Mesenchymal stem cell (in vitro differentiated cells and primary cell): ENCODE measurements at regions not wholly inside any gene's neighbourhood (a gene's known extent, or its start where the extent isn't known, plus 50 kb on each side); places are given as distances from the start of the nearest gene placed in this dataset.

Experiments used
- DNase-seq: peaks from one replicate; pipeline ENCODE4 v3.0.0-alpha.2; 2013
- H2AFZ ChIP-seq: one replicate; pipeline ENCODE4 v1.6.1; 2013; ENCODE audit warnings: low read depth, mild to moderate bottlenecking, control low read depth, inconsistent platforms, low read length, moderate library complexity
- H2AK5ac ChIP-seq: 2 replicates; pipeline ENCODE4 v1.6.1; 2013; ENCODE audit warnings: low read length, moderate library complexity, mild to moderate bottlenecking, inconsistent platforms; ENCODE audit not compliant: severe bottlenecking
- H2BK120ac ChIP-seq: one replicate; pipeline ENCODE4 v1.6.1; 2013; ENCODE audit warnings: low read depth, mild to moderate bottlenecking, inconsistent platforms, low read length, moderate library complexity
- H2BK12ac ChIP-seq, 2 experiments: one replicate each; pipeline ENCODE4 v1.6.1; 2013; ENCODE audit warnings: inconsistent platforms in 2 of 2, low read length in 2 of 2, mild to moderate bottlenecking in 2 of 2, moderate library complexity in 2 of 2, control low read depth in 1 of 2
- H2BK15ac ChIP-seq: one replicate; pipeline ENCODE4 v1.6.1; 2013; ENCODE audit warnings: mild to moderate bottlenecking, low read depth, inconsistent platforms; ENCODE audit not compliant: poor library complexity, severe bottlenecking
- H2BK5ac ChIP-seq: 2 replicates; pipeline ENCODE4 v1.6.1; 2013; ENCODE audit warnings: low read depth, mild to moderate bottlenecking, low read length, control low read depth, inconsistent platforms; ENCODE audit not compliant: poor library complexity, severe bottlenecking
- H3K14ac ChIP-seq, 2 experiments: one replicate each; pipeline ENCODE4 v1.6.1; 2013; ENCODE audit warnings: inconsistent platforms in 2 of 2, low read length in 2 of 2, control low read depth in 1 of 2, mild to moderate bottlenecking in 1 of 2, moderate library complexity in 1 of 2
- H3K18ac ChIP-seq, 2 experiments: one replicate each; pipeline ENCODE4 v1.6.1; 2013; ENCODE audit warnings: inconsistent platforms in 2 of 2, low read length in 2 of 2, control low read depth in 1 of 2, low read depth in 1 of 2, mild to moderate bottlenecking in 1 of 2
- H3K23ac ChIP-seq, 2 experiments: one replicate each; pipeline ENCODE4 v1.6.1; 2013; ENCODE audit warnings: inconsistent platforms in 2 of 2, low read length in 2 of 2, mild to moderate bottlenecking in 2 of 2, moderate library complexity in 2 of 2, control low read depth in 1 of 2
- H3K27ac ChIP-seq: 2 replicates; pipeline ENCODE4 v1.5.1; 2013; ENCODE audit warnings: mild to moderate bottlenecking, moderate library complexity, low read length, control low read depth, inconsistent platforms; ENCODE audit not compliant: poor library complexity, severe bottlenecking
- H3K27me3 ChIP-seq, 2 experiments: 2 replicates each; pipeline versions ENCODE4 v1.6.1 to v1.7.0; 2013; ENCODE audit warnings: low read length in 2 of 2, mild to moderate bottlenecking in 2 of 2, moderate library complexity in 2 of 2, control low read depth in 1 of 2, inconsistent platforms in 1 of 2; ENCODE audit not compliant: control insufficient read depth in 1 of 2, insufficient read depth in 1 of 2
- H3K36me3 ChIP-seq, 2 experiments: 2 replicates each; pipeline versions ENCODE4 v1.6.1 to v1.7.0; 2013; ENCODE audit warnings: low read length in 2 of 2, control low read depth in 1 of 2, inconsistent platforms in 1 of 2, low read depth in 1 of 2, mild to moderate bottlenecking in 1 of 2; ENCODE audit not compliant: insufficient read depth in 2 of 2, control insufficient read depth in 1 of 2
- H3K4ac ChIP-seq, 2 experiments: one replicate each; pipeline ENCODE4 v1.6.1; 2013; ENCODE audit warnings: inconsistent platforms in 2 of 2, low read length in 2 of 2, mild to moderate bottlenecking in 2 of 2, moderate library complexity in 2 of 2, control low read depth in 1 of 2, low read depth in 1 of 2
- H3K4me1 ChIP-seq: 2 replicates; pipeline ENCODE4 v1.6.1; 2013; ENCODE audit warnings: low read depth, low read length, control low read depth; ENCODE audit not compliant: control insufficient read depth, insufficient read depth
- H3K4me2 ChIP-seq: 2 replicates; pipeline ENCODE4 v1.6.1; 2013; ENCODE audit warnings: low read length, mild to moderate bottlenecking, inconsistent platforms; ENCODE audit not compliant: poor library complexity, severe bottlenecking
- H3K4me3 ChIP-seq, 2 experiments: 2 replicates each; pipeline versions ENCODE4 v1.5.1 to v1.7.0; 2013; ENCODE audit warnings: low read length in 2 of 2, mild to moderate bottlenecking in 2 of 2, control low read depth in 1 of 2, low read depth in 1 of 2; ENCODE audit not compliant: insufficient read depth in 1 of 2
- H3K79me1 ChIP-seq: replicated peaks from 2 replicates; pipeline ENCODE4 v1.6.1; 2013; ENCODE audit warnings: mild to moderate bottlenecking, control low read depth, low read length, inconsistent platforms; ENCODE audit not compliant: poor library complexity, severe bottlenecking
- H3K9ac ChIP-seq: 2 replicates; pipeline ENCODE4 v1.7.0; 2013; ENCODE audit warnings: mild to moderate bottlenecking, low read length, moderate library complexity
- H3K9me3 ChIP-seq: 2 replicates; pipeline ENCODE4 v1.7.0; 2013; ENCODE audit warnings: mild to moderate bottlenecking, low read length; ENCODE audit not compliant: control insufficient read depth
- H4K8ac ChIP-seq: one replicate; pipeline ENCODE4 v1.6.1; 2013; ENCODE audit warnings: inconsistent platforms, mild to moderate bottlenecking, low read length, moderate library complexity
- H4K91ac ChIP-seq: one replicate; pipeline ENCODE4 v1.6.1; 2013; ENCODE audit warnings: mild to moderate bottlenecking, low read length, inconsistent platforms
- WGBS: methylation state at CpG from one replicate; pipeline ENCODE4 v1.1.7; 2013; ENCODE audit warnings: mixed read lengths; 5-methylcytosine and 5-hydroxymethylcytosine counted together

DNA sequence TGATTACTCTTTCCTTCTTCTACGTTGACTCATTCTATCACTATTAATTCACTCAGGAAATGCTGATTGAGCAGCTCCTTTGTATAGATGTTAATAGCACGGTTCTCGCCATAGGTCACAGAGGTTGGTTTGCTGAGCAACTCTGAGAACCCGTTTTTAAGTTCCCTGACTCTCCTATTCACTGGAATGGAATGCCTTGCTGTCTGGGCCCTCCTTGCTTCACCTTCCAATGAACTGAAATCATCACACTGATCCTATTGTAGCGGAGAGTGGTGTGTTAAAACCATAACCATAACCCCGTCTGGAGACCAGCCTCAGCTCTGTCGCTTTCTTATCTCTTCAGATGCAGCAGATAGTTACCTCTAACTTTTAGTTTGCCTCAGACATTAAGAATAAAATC lies 323.6 kb downstream of the GABRB3 start:
- DNase-seq: no peak
- WGBS: 42% methylated on average over 7 of the region's 7 CpGs

DNA sequence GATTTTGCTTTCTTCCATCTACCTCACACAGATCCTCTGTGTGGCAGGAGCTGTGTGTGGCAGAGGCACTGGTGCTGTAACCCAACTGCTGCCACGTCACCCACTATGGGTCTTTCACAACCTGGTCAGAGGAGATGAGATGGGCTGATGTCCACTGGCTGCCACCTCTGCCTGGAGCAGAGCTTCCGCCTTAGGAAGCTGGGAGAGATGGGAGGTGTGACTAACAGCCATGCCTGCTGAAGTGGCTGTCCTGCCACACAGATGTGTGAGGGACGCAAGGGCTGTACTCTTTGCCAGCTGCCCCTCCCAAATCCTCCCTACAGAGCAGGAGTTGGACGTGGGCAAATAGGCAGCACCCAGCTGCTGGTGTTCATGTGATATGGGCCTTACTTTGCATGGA lies 329.5 kb downstream of the GABRB3 start:
- Histone ChIP-seq H2BK5ac (no peak overlapping the region), H3K9me3 (peaks cover 9% of the 10 kb centered on the region), H3K27ac (no peak overlapping the region), H3K4me3 (no peak overlapping the region), H2BK15ac (no peak overlapping the region), H2BK12ac (no peak overlapping the region), H3K4ac (no peak overlapping the region), H3K27me3 (no peaks in the 10 kb centered on the region), H2AFZ (no peak overlapping the region), H4K8ac (no peak overlapping the region), H3K4me2 (no peak overlapping the region), H3K36me3 (no peaks in the 10 kb centered on the region), H2AK5ac (no peak overlapping the region), H3K9ac (no peak overlapping the region), H3K23ac (no peak overlapping the region), H3K14ac (no peak overlapping the region), H3K79me1 (no peaks in the 10 kb centered on the region), H2BK120ac (no peak overlapping the region), H3K4me1 (no peaks in the 10 kb centered on the region), H4K91ac (no peak overlapping the region), H3K18ac (no peak overlapping the region)
- 83% methylated on average over 4 of the region's 4 CpGs for WGBS
- no peak for DNase-seq

More for the DNA sequence above, 323.6 kb downstream of the GABRB3 start:
- H4K8ac ChIP-seq: no peak overlapping the region
- H3K4me3 ChIP-seq: no peak overlapping the region
- no peak overlapping the region for H3K23ac ChIP-seq
- no peak overlapping the region for H3K9ac ChIP-seq
- no peak overlapping the region for H3K4me2 ChIP-seq
- H2BK12ac ChIP-seq: no peak overlapping the region
- H3K14ac ChIP-seq: no peak overlapping the region
- H3K27me3 ChIP-seq: no peaks in the 10 kb centered on the region
- no peak overlapping the region for H3K27ac ChIP-seq
- no peaks in the 10 kb centered on the region for H3K79me1 ChIP-seq
- no peak overlapping the region for H4K91ac ChIP-seq
- no peaks in the 10 kb centered on the region for H3K36me3 ChIP-seq
- peaks cover 18% of the 10 kb centered on the region for H3K9me3 ChIP-seq
- no peak overlapping the region for H2AFZ ChIP-seq
- H3K4me1 ChIP-seq: no peaks in the 10 kb centered on the region
- no peak overlapping the region for H3K18ac ChIP-seq
- no peak overlapping the region for H2BK15ac ChIP-seq
- H3K4ac ChIP-seq: no peak overlapping the region
- H2AK5ac ChIP-seq: no peak overlapping the region
- H2BK5ac ChIP-seq: no peak overlapping the region
- H2BK120ac ChIP-seq: no peak overlapping the region

DNA sequence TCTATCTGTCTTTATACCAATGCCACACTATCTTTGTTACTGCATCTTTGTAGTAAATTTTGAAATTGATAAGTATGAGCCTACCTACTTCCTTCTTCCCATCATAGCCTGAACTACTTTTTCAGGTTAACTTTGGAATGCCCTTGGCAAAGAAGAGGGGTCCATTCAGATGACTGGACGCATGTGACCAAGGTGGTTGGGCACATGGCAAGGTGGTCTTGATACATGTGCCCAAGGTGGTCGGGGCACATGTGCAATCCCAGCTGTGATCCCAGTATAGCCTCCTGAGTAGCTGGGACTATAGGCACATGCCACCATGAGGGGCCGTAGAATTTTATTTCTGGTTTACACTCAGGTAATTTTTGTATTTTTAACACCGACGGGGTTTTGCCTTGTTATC lies 330.2 kb downstream of the GABRB3 start:
- Histone ChIP-seq H4K8ac (no peak overlapping the region), H3K14ac (no peak overlapping the region), H3K27ac (no peak overlapping the region), H3K4me3 (no peak overlapping the region), H2BK5ac (no peak overlapping the region), H2BK120ac (no peak overlapping the region), H3K23ac (no peak overlapping the region), H3K4me2 (no peak overlapping the region), H3K4ac (no peak overlapping the region), H4K91ac (no peak overlapping the region), H2BK15ac (no peak overlapping the region), H3K79me1 (no peaks in the 10 kb centered on the region), H3K18ac (no peak overlapping the region), H2BK12ac (no peak overlapping the region), H2AK5ac (no peak overlapping the region), H3K4me1 (no peaks in the 10 kb centered on the region), H3K9ac (no peak overlapping the region), H3K9me3 (peaks cover 9% of the 10 kb centered on the region), H3K27me3 (no peaks in the 10 kb centered on the region), H2AFZ (no peak overlapping the region), H3K36me3 (no peaks in the 10 kb centered on the region)
- 86% methylated on average over 5 of the region's 5 CpGs for WGBS
- no peak for DNase-seq

GRCh38 chr15:26439681-26440080 lies 333.2 kb downstream of the GABRB3 start:
- H4K8ac ChIP-seq: no peak overlapping the region
- no peak overlapping the region for H2BK120ac ChIP-seq
- no peaks in the 10 kb centered on the region for H3K4me1 ChIP-seq
- H2AK5ac ChIP-seq: no peak overlapping the region
- no peak overlapping the region for H3K4me2 ChIP-seq
- no peak overlapping the region for H4K91ac ChIP-seq
- H2BK12ac ChIP-seq: no peak overlapping the region
- no peaks in the 10 kb centered on the region for H3K27me3 ChIP-seq
- no peak overlapping the region for H2BK15ac ChIP-seq
- 51% methylated on average over 3 of the region's 3 CpGs for WGBS
- no peak overlapping the region for H2BK5ac ChIP-seq
- H3K79me1 ChIP-seq: no peaks in the 10 kb centered on the region
- H3K23ac ChIP-seq: no peak overlapping the region
- H3K18ac ChIP-seq: no peak overlapping the region
- no peaks in the 10 kb centered on the region for H3K36me3 ChIP-seq
- no peak overlapping the region for H3K14ac ChIP-seq
- no peak overlapping the region for H3K9ac ChIP-seq
- H3K4ac ChIP-seq: no peak overlapping the region
- peaks cover 3% of the 10 kb centered on the region for H3K9me3 ChIP-seq
- DNase-seq: no peak
- H3K4me3 ChIP-seq: no peak overlapping the region
- no peak overlapping the region for H3K27ac ChIP-seq
- no peak overlapping the region for H2AFZ ChIP-seq
